HG03139 (cell line): ENCODE measurements at regions not wholly inside any gene's neighbourhood (a gene's known extent, or its start where the extent isn't known, plus 50 kb on each side); places are given as distances from the start of the nearest gene placed in this dataset.
"Not testable (repeated sequence)": the region's sequence is repeated elsewhere in the genome, so short reads cannot be mapped to it uniquely, and the experiment has no call there.

ENCODE experiments used
- ATAC-seq: cut with Tn5 transposase; IDR thresholded peaks from one replicate; pipeline ENCODE4 v1.9.1; 2021; ENCODE audit not compliant: unreplicated experiment

GRCh38 chr7:155227788-155228458 lies 69.8 kb upstream of the INSIG1 start:
- ATAC-seq: no peak

- ATAC-seq: no peak
These were observed 69.2 kb upstream of the INSIG1 start for GRCh38 chr7:155228459-155228845.

DNA sequence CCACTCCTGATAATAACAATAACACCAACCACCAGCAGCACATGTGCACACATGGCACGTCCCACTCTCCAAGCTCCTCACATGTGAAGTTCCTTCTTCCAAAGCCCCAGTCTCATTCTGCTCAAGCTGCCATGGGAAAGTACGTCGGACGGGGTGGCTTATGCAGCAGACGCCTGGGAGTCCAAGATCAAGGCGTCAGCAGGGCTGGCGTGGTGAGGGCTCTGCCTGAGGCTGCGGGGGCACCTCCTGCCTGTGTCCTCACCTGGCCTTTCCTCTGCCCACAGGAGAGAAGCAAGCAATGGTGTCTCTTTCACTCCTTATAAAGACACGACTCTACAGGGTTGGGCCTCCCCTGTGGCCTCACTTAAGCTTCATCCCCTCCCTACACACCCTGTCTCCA lies 68.8 kb upstream of the INSIG1 start:
- no peak for ATAC-seq

- ATAC-seq: no peak
These were observed 68.0 kb upstream of the INSIG1 start for GRCh38 chr7:155229548-155230168.

DNA sequence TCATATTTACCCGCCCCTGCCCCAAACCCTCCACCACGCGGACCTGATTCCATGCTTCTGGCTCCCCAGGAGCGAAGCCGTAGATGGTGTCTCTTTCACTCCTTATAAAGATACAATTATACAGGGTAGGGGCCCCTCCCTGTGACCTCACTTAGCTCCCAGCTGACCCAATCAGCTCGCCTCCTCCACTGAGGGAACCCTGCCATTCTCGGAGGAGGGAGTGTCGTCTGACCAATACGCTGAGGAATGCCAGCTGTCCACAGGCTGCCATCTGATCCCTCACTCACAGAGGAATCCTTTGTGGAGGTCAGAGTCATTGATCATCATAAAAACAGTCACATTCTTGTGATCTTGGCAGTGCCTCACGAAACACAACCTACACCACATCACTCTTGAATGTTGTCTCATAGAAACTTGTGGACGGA lies 67.5 kb upstream of the INSIG1 start:
- no peak for ATAC-seq

DNA sequence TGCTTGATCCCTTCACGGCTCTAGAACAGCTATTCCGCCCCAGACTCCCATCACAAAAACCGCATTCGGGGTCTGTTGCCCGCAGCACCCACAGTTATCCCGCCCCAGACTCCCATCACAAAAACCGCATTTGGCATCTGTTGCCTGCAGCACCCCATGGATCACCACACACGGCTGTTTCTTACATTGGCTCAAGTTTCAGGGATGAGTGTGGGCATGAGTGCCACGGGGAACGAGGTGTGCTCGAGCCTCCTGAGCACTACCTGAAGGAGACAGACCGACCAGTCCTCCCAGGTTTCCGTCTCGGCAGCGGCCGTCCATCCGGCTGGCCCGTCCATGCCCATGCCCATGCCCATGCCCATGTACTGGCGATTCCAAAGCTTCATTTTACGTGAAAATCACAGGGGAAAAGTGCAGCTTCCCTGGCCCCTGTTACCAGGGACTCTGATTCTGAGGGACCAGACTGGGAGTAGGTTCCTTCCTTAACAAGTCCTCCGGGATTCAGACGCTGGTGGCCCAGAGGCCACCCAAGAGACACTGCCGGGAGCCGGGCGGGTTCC lies 66.4 kb upstream of the INSIG1 start:
- ATAC-seq: no peak

DNA sequence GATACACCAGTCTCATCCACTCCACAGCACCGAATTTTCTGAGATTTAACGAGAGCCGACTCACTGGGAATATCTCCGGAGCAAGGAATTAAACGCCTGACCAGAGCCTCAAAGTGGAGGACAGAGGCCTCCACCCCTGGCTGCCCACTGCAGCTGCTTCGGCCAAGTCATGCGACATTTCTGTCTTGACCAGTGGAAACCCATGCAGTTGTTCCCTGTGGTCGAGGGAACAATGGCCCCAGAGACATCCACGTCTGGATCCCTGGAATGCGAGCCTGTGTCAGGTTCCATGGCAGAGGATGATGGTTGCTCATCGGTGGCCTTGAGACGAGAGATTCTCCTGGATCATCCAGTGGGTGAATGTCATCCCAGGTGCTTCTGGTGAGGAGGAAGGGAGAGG lies 65.7 kb upstream of the INSIG1 start:
- no peak for ATAC-seq

DNA sequence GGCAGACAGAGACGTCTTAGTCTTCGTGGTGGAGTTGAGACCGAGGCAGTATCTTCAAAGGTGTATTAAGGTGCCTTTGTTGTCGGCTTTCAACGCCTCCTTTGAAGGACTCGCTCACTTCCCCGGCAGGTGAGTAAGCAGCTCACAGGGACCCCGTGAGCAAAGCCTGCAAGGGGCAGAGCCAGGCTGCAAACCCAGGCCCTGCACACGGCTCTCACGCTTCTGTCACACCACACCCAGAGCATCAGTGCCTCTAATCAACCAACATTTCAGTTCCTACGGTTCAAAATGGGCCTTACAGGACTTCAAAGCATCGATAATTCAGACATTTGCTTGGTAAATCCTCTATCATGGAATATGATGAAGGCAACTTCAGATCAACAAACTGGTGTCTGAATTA lies 64.8 kb upstream of the INSIG1 start:
- ATAC-seq: no peak

DNA sequence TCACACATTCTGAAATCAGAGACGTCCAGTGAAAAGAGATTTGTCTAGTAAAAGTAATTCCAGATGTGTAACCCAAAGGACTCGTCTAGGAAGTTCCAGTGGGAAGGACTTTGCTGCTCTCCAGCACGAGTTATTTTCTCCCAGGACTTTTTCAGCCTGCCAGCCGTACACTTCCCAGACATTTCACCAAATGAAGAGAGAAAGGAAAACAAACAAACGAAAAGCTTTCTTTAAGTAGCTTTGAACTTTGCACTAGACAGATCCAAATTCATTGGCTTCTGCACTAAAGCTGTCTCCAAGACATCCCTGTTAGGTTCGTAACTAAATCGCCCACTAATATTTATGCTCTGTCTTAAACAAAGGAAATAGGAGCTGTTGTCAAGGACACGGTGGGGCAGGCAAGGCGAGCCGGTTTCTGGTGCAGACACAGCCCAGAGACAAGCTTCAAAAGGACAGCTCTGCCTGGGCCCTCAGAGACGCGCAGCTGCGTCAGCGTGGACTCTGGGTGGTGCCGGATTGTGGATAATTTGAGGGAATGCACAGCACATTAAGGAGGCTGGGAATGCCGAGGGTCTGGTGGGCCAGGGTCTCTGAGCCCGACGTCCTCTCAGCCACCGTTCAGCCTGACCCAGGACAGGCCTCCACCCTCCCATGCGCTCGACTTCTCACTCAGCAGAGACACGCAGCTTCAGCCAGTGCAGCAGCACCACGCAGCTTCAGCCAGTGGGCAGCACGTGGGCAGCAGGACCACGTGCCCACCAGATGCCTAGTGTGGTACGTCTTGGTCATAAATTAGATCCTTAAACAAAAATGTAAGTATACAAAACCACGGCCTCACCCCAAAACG lies 64.1 kb upstream of the INSIG1 start:
- ATAC-seq: no peak

- no peak for ATAC-seq
These were observed 63.6 kb upstream of the INSIG1 start for GRCh38 chr7:155234158-155234492.

- ATAC-seq: no peak
These were observed 62.5 kb upstream of the INSIG1 start for GRCh38 chr7:155234950-155235789.

- ATAC-seq: no peak
These were observed 61.3 kb upstream of the INSIG1 start for GRCh38 chr7:155236386-155236785.

GRCh38 chr7:155237297-155237696 lies 60.4 kb upstream of the INSIG1 start:
- ATAC-seq: no peak

- ATAC-seq: no peak
These were observed 59.9 kb upstream of the INSIG1 start for GRCh38 chr7:155237730-155238129.

- ATAC-seq: not testable (repeated sequence)
These were observed 58.1 kb upstream of the INSIG1 start for GRCh38 chr7:155239431-155240087.

DNA sequence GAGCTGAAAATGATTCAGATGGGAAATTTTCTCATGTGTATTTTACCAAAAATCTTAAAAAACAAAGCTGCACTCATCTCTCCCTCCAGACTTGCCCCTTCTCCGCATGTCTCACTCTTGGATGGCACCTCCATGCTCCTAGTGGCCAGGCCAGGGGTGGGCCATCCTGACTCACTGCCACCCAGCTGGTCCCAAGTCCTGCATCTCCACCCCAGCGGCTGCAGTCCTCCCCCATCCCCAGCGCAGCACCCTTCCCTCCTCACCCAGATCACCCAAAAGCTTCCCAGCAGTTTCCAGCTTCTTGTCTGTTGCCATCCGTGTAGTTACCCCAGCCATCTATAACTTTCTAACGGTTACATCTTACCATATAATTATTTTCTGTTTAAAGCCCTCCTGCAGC lies 53.0 kb upstream of the INSIG1 start:
- no peak for ATAC-seq

DNA sequence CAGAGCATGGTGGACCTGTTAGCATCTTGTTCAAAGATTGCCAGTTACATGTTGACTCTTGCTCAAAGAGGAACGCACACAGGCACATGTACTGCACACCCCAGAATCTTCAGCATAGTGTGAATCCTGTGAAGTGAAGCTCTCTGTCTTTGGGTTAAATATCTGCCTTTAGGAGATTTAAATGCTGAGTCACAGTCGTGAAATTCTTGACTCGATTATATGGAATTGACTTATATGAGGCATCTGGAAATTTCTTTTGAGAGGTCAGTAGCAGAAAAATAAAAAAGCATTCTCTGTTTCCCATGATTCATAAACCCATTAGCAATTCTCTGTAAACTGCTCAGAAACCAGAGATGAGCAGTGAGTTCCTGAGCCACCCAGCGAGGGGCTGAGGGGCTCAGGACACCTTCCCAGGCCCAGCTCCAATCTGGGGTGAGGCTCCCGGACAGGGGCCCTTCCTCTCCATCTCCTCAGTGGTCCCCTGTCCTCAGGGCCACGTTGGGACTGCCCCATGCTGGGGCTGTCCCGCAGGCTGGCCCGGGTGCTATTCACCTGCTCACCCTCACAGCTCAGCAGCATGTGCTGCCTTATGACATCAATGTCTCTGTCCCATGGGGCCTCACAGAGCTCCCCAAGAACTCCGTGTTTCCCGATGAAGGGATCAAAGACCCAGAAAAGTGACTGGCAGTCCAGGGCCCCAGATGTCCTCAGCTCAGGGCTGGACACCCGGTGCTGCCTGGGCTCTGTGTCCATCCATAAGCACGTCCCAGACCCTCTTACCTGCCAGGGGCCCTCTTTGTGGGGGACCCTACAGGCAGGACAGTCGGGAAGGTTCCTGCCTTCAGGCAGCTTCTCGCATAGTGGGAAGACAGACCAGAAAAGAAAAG lies 50.0 kb upstream of the INSIG1 start:
- ATAC-seq: no peak
